A673 (cell line): ENCODE measurements at regions not wholly inside any gene's neighbourhood (a gene's known extent, or its start where the extent isn't known, plus 50 kb on each side); places are given as distances from the start of the nearest gene placed in this dataset.

Source experiments
- BruUV-seq: library from RNA; stranded (reverse); fragments of 400-500 nt; replicated peaks from 2 replicates; lab custom pipeline; 2021; lab: Mats Ljungman, UMichigan
- CTCF ChIA-PET: fragments of 300-600 bp; sonication (Branson Sonifier 250); formaldehyde crosslinking; loops from one replicate; lab custom pipeline; 2022; ENCODE audit warnings: antibody characterized with exemption; lab: Charles Lee
- POLR2A ChIA-PET: fragments of 300-600 bp; sonication (Branson Sonifier 250); formaldehyde crosslinking; loops from one replicate; lab custom pipeline; 2022; ENCODE audit warnings: antibody characterized with exemption; ENCODE audit not compliant: low non-redundant PET; lab: Charles Lee
- DNase-seq: peaks from one replicate; pipeline ENCODE4 v3.0.0-alpha.2; 2015; ENCODE audit warnings: low spot score
- H3K27ac ChIP-seq: fragments of 200-600 bp; sonication (generic); 2 replicates; pipeline ENCODE4 v1.5.1; 2016; ENCODE audit warnings: mixed run types, low read depth, mild to moderate bottlenecking, mixed read lengths, antibody characterized with exemption, low read length; ENCODE audit not compliant: poor library complexity, severe bottlenecking
- H3K27me3 ChIP-seq: fragments of 200-600 bp; sonication (generic); replicated peaks from 2 replicates; pipeline ENCODE4 v1.6.1; 2017; ENCODE audit warnings: mixed run types, low read depth, mild to moderate bottlenecking, mixed read lengths, antibody characterized with exemption, low read length; ENCODE audit not compliant: insufficient read depth, poor library complexity
- H3K36me3 ChIP-seq: fragments of 200-600 bp; sonication (generic); 2 replicates; pipeline ENCODE4 v1.6.1; 2016; ENCODE audit warnings: mixed run types, mild to moderate bottlenecking, mixed read lengths, antibody characterized with exemption, low read length; ENCODE audit not compliant: insufficient read depth, poor library complexity, severe bottlenecking
- H3K4me1 ChIP-seq: fragments of 200-600 bp; sonication (generic); 2 replicates; pipeline ENCODE4 v1.6.1; 2017; ENCODE audit warnings: mixed run types, mild to moderate bottlenecking, mixed read lengths, antibody characterized with exemption, low read length; ENCODE audit not compliant: insufficient read depth, poor library complexity, severe bottlenecking
- H3K4me3 ChIP-seq: fragments of 200-600 bp; sonication (generic); 2 replicates; pipeline ENCODE4 v1.5.1; 2016; ENCODE audit warnings: low read depth, mixed run types, mild to moderate bottlenecking, mixed read lengths, low read length; ENCODE audit not compliant: poor library complexity, severe bottlenecking
- H3K9me3 ChIP-seq: fragments of 200-600 bp; sonication (generic); 2 replicates; pipeline ENCODE4 v1.6.1; 2016; ENCODE audit warnings: mixed run types, low read depth, mild to moderate bottlenecking, mixed read lengths, antibody characterized with exemption, low read length; ENCODE audit not compliant: poor library complexity, severe bottlenecking
- CTCF ChIP-seq: fragments of 300-800, 200-600 bp; sonication (generic); conservative IDR thresholded peaks from 2 replicates; pipeline ENCODE4 v1.5.1; 2017; ENCODE audit warnings: low read depth, mild to moderate bottlenecking, antibody characterized with exemption, low read length, moderate library complexity, mixed read lengths
- EZH2 ChIP-seq: fragments of 200-600 bp; sonication (generic); IDR thresholded peaks from 2 replicates; pipeline ENCODE4 v1.6.1; 2017; ENCODE audit warnings: borderline replicate concordance, low read depth, mild to moderate bottlenecking, mixed read lengths, antibody characterized with exemption, low read length; ENCODE audit not compliant: poor library complexity, severe bottlenecking
- intact Hi-C: fragments of 100-400 bp; cut with micrococcal nuclease; formaldehyde crosslinking; loops from one replicate; pipeline ENCODE4 v1.10.0; 2022; ENCODE audit not compliant: unreplicated experiment

GRCh38 chrX:103158317-103158621 lies 56.6 kb upstream of the BEX4 start:
- intact Hi-C loops: loop anchor here (5.0 kb wide), 1 partner anchor 96 kb away; the partner anchor contains the start of gene BEX1
- Histone ChIP-seq H3K27ac (no peak overlapping the region), H3K36me3 (no peaks in the 10 kb centered on the region), H3K4me3 (no peak overlapping the region), H3K4me1 (peaks cover 9% of the 10 kb centered on the region), H3K27me3 (no peaks in the 10 kb centered on the region), H3K9me3 (no peaks in the 10 kb centered on the region)
- POLR2A ChIA-PET: no interaction called here
- CTCF ChIA-PET: interaction anchor here (0.6 kb wide), 1 partner anchor 207 kb away, joined by 3 read pairs; no protein-coding TSS in a partner anchor
- no peak for TF ChIP-seq EZH2
- TF ChIP-seq CTCF: no peak; the same call in 1 of the 2 replicates
- DNase-seq: no peak
- no TSS peak for BruUV-seq

- Histone ChIP-seq H3K9me3 (no peaks in the 10 kb centered on the region), H3K27me3 (no peaks in the 10 kb centered on the region), H3K4me1 (peaks cover 9% of the 10 kb centered on the region), H3K36me3 (no peaks in the 10 kb centered on the region), H3K4me3 (no peak overlapping the region), H3K27ac (peak overlapping the region; percentile 55)
- CTCF ChIA-PET: interaction anchor here (0.6 kb wide), 1 partner anchor 206 kb away, joined by 3 read pairs; no protein-coding TSS in a partner anchor
- intact Hi-C loops: loop anchor here (2.0 to 5.0 kb wide), 2 partner anchors 95 to 207 kb away; partner anchors contain the start of gene BEX1
- peak; percentile 74 for DNase-seq
- TF ChIP-seq CTCF: peak; percentile 83
- TF ChIP-seq EZH2: no peak
- no TSS peak for BruUV-seq
- POLR2A ChIA-PET: no interaction called here
Observed at GRCh38 chrX:103157496-103158316, 57.2 kb upstream of the BEX4 start.

GRCh38 chrX:103155201-103155600 lies 59.7 kb upstream of the BEX4 start:
- DNase-seq: peak; percentile 38
- TF ChIP-seq CTCF (no peak), EZH2 (no peak)
- ChIA-PET CTCF (no interaction called here), POLR2A (no interaction called here)
- BruUV-seq: no TSS peak
- H3K9me3 ChIP-seq: no peaks in the 10 kb centered on the region
- H3K27ac ChIP-seq: no peak overlapping the region
- H3K36me3 ChIP-seq: no peaks in the 10 kb centered on the region
- H3K4me3 ChIP-seq: no peak overlapping the region
- intact Hi-C loops: loop anchor here (5.0 kb wide), 1 partner anchor 93 kb away; the partner anchor contains the start of gene BEX1
- H3K4me1 ChIP-seq: peaks cover 18% of the 10 kb centered on the region
- H3K27me3 ChIP-seq: no peaks in the 10 kb centered on the region
